ENCODE measurements at regions not wholly inside any gene's neighbourhood (a gene's known extent, or its start where the extent isn't known, plus 50 kb on each side); places are given as distances from the start of the nearest gene placed in this dataset.

GRCh38 chr5:117245130-117245529, 670.5 kb upstream of the SEMA6A start:
- TF ChIP-seq POLR2A (IDR thresholded peaks at IDR 0.05; ENCODE audit: low read depth, low read length) (no peak), POLR2AphosphoS5 (IDR thresholded peaks at IDR 0.05; ENCODE audit: low read depth, low read length) (no peak), TAF1 (IDR thresholded peaks at IDR 0.05; ENCODE audit: low read depth, low read length) (no peak), POU2F2 (IDR thresholded peaks at IDR 0.05; ENCODE audit: low read depth, low read length) (no peak), PAX5 (IDR thresholded peaks at IDR 0.05; ENCODE audit: insufficient read depth, low read length, severe bottlenecking) (no peak)
